Activated CD8-positive, alpha-beta T cell treated with anti-CD3 and anti-CD28 coated beads, Interleukin-2, amount 10 ng/mL, durations not matched to agents 7 days and 5 days (primary cell): ENCODE measurements at regions not wholly inside any gene's neighbourhood (a gene's known extent, or its start where the extent isn't known, plus 50 kb on each side); places are given as distances from the start of the nearest gene placed in this dataset.

Experiments used
- ATAC-seq: fragments of 150-1000 bp; cut with Tn5 transposase; one replicate; pipeline ENCODE4 v1.10.0; 2021; ENCODE audit warnings: moderate library complexity
- CTCF ChIA-PET: fragments of 350-600 bp; sonication (Branson Sonifier 250); formaldehyde crosslinking; loops from one replicate; lab custom pipeline; 2021; ENCODE audit warnings: antibody characterized with exemption; lab: Charles Lee
- POLR2A ChIA-PET: fragments of 350-600 bp; sonication (Branson Sonifier 250); formaldehyde crosslinking; loops from one replicate; lab custom pipeline; 2021; ENCODE audit warnings: antibody characterized with exemption; lab: Charles Lee
- DNase-seq: peaks from one replicate; pipeline ENCODE4 v3.0.0-alpha.2; 2020
- H3K27ac Mint-ChIP-seq: one replicate; pipeline ENCODE4 v1.8.0; 2021; ENCODE audit warnings: mild to moderate bottlenecking, mixed read lengths
- H3K27me3 Mint-ChIP-seq: one replicate; pipeline ENCODE4 v1.8.0; 2021; ENCODE audit warnings: low read depth, mixed read lengths
- H3K36me3 Mint-ChIP-seq: one replicate; pipeline ENCODE4 v1.8.0; 2021; ENCODE audit warnings: low read depth, mixed read lengths
- H3K4me1 Mint-ChIP-seq: one replicate; pipeline ENCODE4 v1.8.0; 2021; ENCODE audit warnings: low read depth, mixed read lengths
- H3K4me3 Mint-ChIP-seq: one replicate; pipeline ENCODE4 v1.8.0; 2021; ENCODE audit warnings: mild to moderate bottlenecking, mixed read lengths
- H3K9me3 Mint-ChIP-seq: one replicate; pipeline ENCODE4 v1.8.0; 2022; ENCODE audit warnings: mixed read lengths; ENCODE audit not compliant: insufficient read depth

- H3K27me3 Mint-ChIP-seq: peaks cover 37% of the 10 kb centered on the region
- DNase-seq (no peak), ATAC-seq (no peak)
- H3K27ac Mint-ChIP-seq: no peak overlapping the region
- H3K4me1 Mint-ChIP-seq: peaks cover 6% of the 10 kb centered on the region
- H3K36me3 Mint-ChIP-seq: no peaks in the 10 kb centered on the region
- no peaks in the 10 kb centered on the region for H3K9me3 Mint-ChIP-seq
- POLR2A ChIA-PET: no interaction called here
- H3K4me3 Mint-ChIP-seq: no peak overlapping the region
- CTCF ChIA-PET: no interaction called here
Measured at GRCh38 chr9:88242879-88243278, 104.6 kb upstream of the SPATA31C2 start.

- CTCF ChIA-PET: no interaction called here
- POLR2A ChIA-PET: no interaction called here
- Mint-ChIP-seq H3K36me3 (no peaks in the 10 kb centered on the region), H3K4me3 (no peak overlapping the region), H3K9me3 (no peaks in the 10 kb centered on the region), H3K27me3 (peaks cover 33% of the 10 kb centered on the region), H3K27ac (no peak overlapping the region), H3K4me1 (peaks cover 9% of the 10 kb centered on the region)
- ATAC-seq: peak; percentile 55
- peak; percentile 21 for DNase-seq
Measured at GRCh38 chr9:88237991-88238571, 99.8 kb upstream of the SPATA31C2 start.

- Mint-ChIP-seq H3K4me3 (no peak overlapping the region), H3K27me3 (peaks cover 31% of the 10 kb centered on the region), H3K9me3 (peaks cover under 1% of the 10 kb centered on the region), H3K27ac (no peak overlapping the region), H3K4me1 (peaks cover 9% of the 10 kb centered on the region), H3K36me3 (no peaks in the 10 kb centered on the region)
- DNase-seq: no peak
- ChIA-PET CTCF (no interaction called here), POLR2A (no interaction called here)
- no peak for ATAC-seq
Measured at GRCh38 chr9:88237479-88237961, 99.2 kb upstream of the SPATA31C2 start.

- H3K4me1 Mint-ChIP-seq: peaks cover 9% of the 10 kb centered on the region
- H3K27me3 Mint-ChIP-seq: peaks cover 34% of the 10 kb centered on the region
- no peaks in the 10 kb centered on the region for H3K36me3 Mint-ChIP-seq
- DNase-seq (no peak), ATAC-seq (no peak)
- no peak overlapping the region for H3K4me3 Mint-ChIP-seq
- H3K9me3 Mint-ChIP-seq: peaks cover 7% of the 10 kb centered on the region
- no peak overlapping the region for H3K27ac Mint-ChIP-seq
- CTCF ChIA-PET: no interaction called here
- POLR2A ChIA-PET: no interaction called here
Measured at GRCh38 chr9:88236511-88237478, 98.5 kb upstream of the SPATA31C2 start.

- no peak for ATAC-seq
- CTCF ChIA-PET: no interaction called here
- peaks cover 37% of the 10 kb centered on the region for H3K27me3 Mint-ChIP-seq
Measured at GRCh38 chr9:88235615-88236014, 97.3 kb upstream of the SPATA31C2 start.

GRCh38 chr9:88234114-88234513 lies 95.8 kb upstream of the SPATA31C2 start:
- POLR2A ChIA-PET: no interaction called here
- H3K27me3 Mint-ChIP-seq: peaks cover 41% of the 10 kb centered on the region

More at GRCh38 chr9:88235615-88236014, 97.3 kb upstream of the SPATA31C2 start:
- Mint-ChIP-seq H3K9me3 (peaks cover 7% of the 10 kb centered on the region), H3K27ac (no peak overlapping the region), H3K4me1 (peaks cover 9% of the 10 kb centered on the region), H3K36me3 (no peaks in the 10 kb centered on the region), H3K4me3 (no peak overlapping the region)
- DNase-seq: no peak
- POLR2A ChIA-PET: no interaction called here

GRCh38 chr9:88233091-88233490 lies 94.8 kb upstream of the SPATA31C2 start:
- H3K4me1 Mint-ChIP-seq: peaks cover 5% of the 10 kb centered on the region
- no peak for DNase-seq
- no peak overlapping the region for H3K4me3 Mint-ChIP-seq
- H3K27me3 Mint-ChIP-seq: peaks cover 42% of the 10 kb centered on the region
- no peak for ATAC-seq
- H3K27ac Mint-ChIP-seq: no peak overlapping the region
- POLR2A ChIA-PET: no interaction called here
- H3K36me3 Mint-ChIP-seq: no peaks in the 10 kb centered on the region
- H3K9me3 Mint-ChIP-seq: peaks cover 7% of the 10 kb centered on the region
- CTCF ChIA-PET: no interaction called here

More at GRCh38 chr9:88234114-88234513, 95.8 kb upstream of the SPATA31C2 start:
- Mint-ChIP-seq H3K4me3 (no peak overlapping the region), H3K9me3 (peaks cover 7% of the 10 kb centered on the region), H3K36me3 (no peaks in the 10 kb centered on the region), H3K27ac (no peak overlapping the region), H3K4me1 (peaks cover 9% of the 10 kb centered on the region)
- CTCF ChIA-PET: no interaction called here
- DNase-seq (no peak), ATAC-seq (no peak)

GRCh38 chr9:88230612-88231011 lies 92.3 kb upstream of the SPATA31C2 start:
- Mint-ChIP-seq H3K9me3 (peaks cover 7% of the 10 kb centered on the region), H3K4me1 (no peaks in the 10 kb centered on the region), H3K4me3 (no peak overlapping the region), H3K27me3 (peaks cover 36% of the 10 kb centered on the region), H3K36me3 (no peaks in the 10 kb centered on the region), H3K27ac (no peak overlapping the region)
- no peak for ATAC-seq
- ChIA-PET CTCF (no interaction called here), POLR2A (no interaction called here)
- no peak for DNase-seq

GRCh38 chr9:88229434-88229833 lies 91.2 kb upstream of the SPATA31C2 start:
- DNase-seq (no peak), ATAC-seq (no peak)
- POLR2A ChIA-PET: no interaction called here
- Mint-ChIP-seq H3K27ac (no peak overlapping the region), H3K4me3 (no peak overlapping the region), H3K4me1 (no peaks in the 10 kb centered on the region), H3K9me3 (peaks cover 7% of the 10 kb centered on the region), H3K27me3 (peaks cover 36% of the 10 kb centered on the region), H3K36me3 (no peaks in the 10 kb centered on the region)
- CTCF ChIA-PET: no interaction called here

GRCh38 chr9:88224938-88225337 lies 86.7 kb upstream of the SPATA31C2 start:
- Mint-ChIP-seq H3K36me3 (no peaks in the 10 kb centered on the region), H3K4me1 (no peaks in the 10 kb centered on the region), H3K27me3 (peaks cover 11% of the 10 kb centered on the region), H3K4me3 (no peak overlapping the region), H3K27ac (no peak overlapping the region), H3K9me3 (no peaks in the 10 kb centered on the region)
- no peak for ATAC-seq
- ChIA-PET POLR2A (interaction anchor here (0.6 kb wide), 1 partner anchor 609 kb away, joined by 3 read pairs; no protein-coding TSS in a partner anchor), CTCF (no interaction called here)
- no peak for DNase-seq

GRCh38 chr9:88221105-88221504 lies 82.8 kb upstream of the SPATA31C2 start:
- DNase-seq (no peak), ATAC-seq (no peak)
- Mint-ChIP-seq H3K9me3 (no peaks in the 10 kb centered on the region), H3K4me3 (no peak overlapping the region), H3K36me3 (no peaks in the 10 kb centered on the region), H3K4me1 (no peaks in the 10 kb centered on the region), H3K27ac (no peak overlapping the region), H3K27me3 (peaks cover 8% of the 10 kb centered on the region)
- POLR2A ChIA-PET: no interaction called here
- CTCF ChIA-PET: no interaction called here

- ChIA-PET POLR2A (no interaction called here), CTCF (no interaction called here)
- Mint-ChIP-seq H3K27me3 (peaks cover 9% of the 10 kb centered on the region), H3K27ac (no peak overlapping the region), H3K4me3 (no peak overlapping the region), H3K4me1 (no peaks in the 10 kb centered on the region), H3K36me3 (no peaks in the 10 kb centered on the region), H3K9me3 (no peaks in the 10 kb centered on the region)
- DNase-seq: no peak
- no peak for ATAC-seq
Measured at GRCh38 chr9:88220652-88221051, 82.4 kb upstream of the SPATA31C2 start.
